IPS-20b (cell line): ENCODE measurements at regions not wholly inside any gene's neighbourhood (a gene's known extent, or its start where the extent isn't known, plus 50 kb on each side); places are given as distances from the start of the nearest gene placed in this dataset.
"Not testable (repeated sequence)": the region's sequence is repeated elsewhere in the genome, so short reads cannot be mapped to it uniquely, and the experiment has no call there.

Experiments used
- H3K27ac ChIP-seq: one replicate; pipeline ENCODE4 v1.5.1; 2013; ENCODE audit warnings: low read length
- H3K27me3 ChIP-seq: 2 replicates; pipeline ENCODE4 v1.6.1; 2013; ENCODE audit warnings: mild to moderate bottlenecking, low read length, inconsistent platforms; ENCODE audit not compliant: insufficient read depth
- H3K36me3 ChIP-seq: 2 replicates; pipeline ENCODE4 v1.6.1; 2013; ENCODE audit warnings: low read depth, mild to moderate bottlenecking, inconsistent platforms, low read length, moderate library complexity; ENCODE audit not compliant: insufficient read depth
- H3K4me1 ChIP-seq: 2 replicates; pipeline ENCODE4 v1.6.1; 2013; ENCODE audit warnings: mild to moderate bottlenecking, control low read depth, inconsistent platforms, low read length, moderate library complexity; ENCODE audit not compliant: insufficient read depth
- H3K4me3 ChIP-seq: 2 replicates; pipeline ENCODE4 v1.5.1; 2013; ENCODE audit warnings: mild to moderate bottlenecking, low read length, inconsistent platforms
- H3K9ac ChIP-seq: 2 replicates; pipeline ENCODE4 v1.6.1; 2013; ENCODE audit warnings: low read depth, mild to moderate bottlenecking, inconsistent platforms, low read length, moderate library complexity
- H3K9me3 ChIP-seq: 2 replicates; pipeline ENCODE4 v1.6.1; 2013; ENCODE audit warnings: mild to moderate bottlenecking, low read depth, low read length, inconsistent platforms; ENCODE audit not compliant: insufficient read depth

GRCh38 chr13:76245211-76245610 is 609.1 kb downstream of the LMO7 start:
- no peak overlapping the region for H3K27ac ChIP-seq
- H3K4me3 ChIP-seq, result no peak overlapping the region
- H3K36me3 ChIP-seq, result no peaks in the 10 kb centered on the region
- H3K9ac ChIP-seq, result no peak overlapping the region
- no peaks in the 10 kb centered on the region for H3K4me1 ChIP-seq
- no peaks in the 10 kb centered on the region for H3K9me3 ChIP-seq
- H3K27me3 ChIP-seq, result no peaks in the 10 kb centered on the region

DNA sequence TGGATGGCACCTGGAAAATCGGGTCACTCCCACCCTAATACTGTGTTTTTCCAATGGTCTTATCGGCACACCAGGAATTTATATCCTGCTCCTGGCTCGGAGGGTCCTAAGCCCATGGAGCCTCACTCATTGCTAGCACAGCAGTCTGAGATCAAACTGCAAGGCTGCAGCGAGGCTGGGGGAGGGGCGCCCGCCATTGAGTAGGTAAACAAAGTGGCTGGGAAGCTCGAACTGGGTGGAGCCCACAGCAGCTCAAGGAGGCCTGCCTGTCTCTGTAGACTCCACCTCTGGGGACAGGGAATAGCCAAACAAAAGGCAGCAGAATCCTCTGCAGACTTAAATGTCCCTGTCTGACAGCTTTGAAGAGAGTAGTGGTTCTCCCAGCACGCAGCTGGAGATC is 607.0 kb downstream of the LMO7 start:
- not testable (repeated sequence) for H3K27me3 ChIP-seq

GRCh38 chr13:76239031-76239680 is 603.0 kb downstream of the LMO7 start:
- no peaks in the 10 kb centered on the region for H3K4me1 ChIP-seq
- no peak overlapping the region for H3K27ac ChIP-seq
- no peaks in the 10 kb centered on the region for H3K36me3 ChIP-seq
- H3K4me3 ChIP-seq, result no peak overlapping the region
- H3K27me3 ChIP-seq, result no peaks in the 10 kb centered on the region
- no peak overlapping the region for H3K9ac ChIP-seq
- no peaks in the 10 kb centered on the region for H3K9me3 ChIP-seq

More for the DNA sequence above, 607.0 kb downstream of the LMO7 start:
- not testable (repeated sequence) for H3K36me3 ChIP-seq, H3K9me3 ChIP-seq, H3K4me1 ChIP-seq, H3K9ac ChIP-seq, H3K27ac ChIP-seq, H3K4me3 ChIP-seq

GRCh38 chr13:76231522-76232167 is 595.5 kb downstream of the LMO7 start:
- Histone ChIP-seq H3K9me3 (no peaks in the 10 kb centered on the region), H3K36me3 (no peaks in the 10 kb centered on the region), H3K9ac (no peak overlapping the region), H3K27me3 (no peaks in the 10 kb centered on the region), H3K4me3 (no peak overlapping the region), H3K27ac (no peak overlapping the region), H3K4me1 (no peaks in the 10 kb centered on the region)

DNA sequence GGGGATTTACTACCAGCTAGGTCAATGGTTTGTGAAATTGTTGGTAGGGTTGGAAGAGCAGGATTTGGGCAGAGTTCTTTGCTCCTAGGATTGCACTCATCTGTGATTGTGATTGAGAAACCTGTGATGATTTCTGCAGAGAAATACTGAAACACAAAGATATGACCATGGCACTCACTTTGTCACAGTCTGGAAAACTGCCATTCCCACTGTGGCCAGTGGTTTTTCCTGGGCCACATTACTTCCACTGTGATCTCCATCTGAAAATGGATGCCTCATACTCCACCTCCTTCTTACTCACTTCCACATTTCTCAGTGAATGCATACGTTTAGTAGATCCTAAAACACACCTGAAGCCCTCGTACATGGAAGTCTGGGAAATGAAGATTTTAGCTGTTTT is 593.2 kb downstream of the LMO7 start:
- Histone ChIP-seq H3K4me1 (no peaks in the 10 kb centered on the region), H3K36me3 (no peaks in the 10 kb centered on the region), H3K9me3 (no peaks in the 10 kb centered on the region), H3K27me3 (no peaks in the 10 kb centered on the region), H3K4me3 (no peak overlapping the region), H3K27ac (no peak overlapping the region), H3K9ac (no peak overlapping the region)

- H3K36me3 ChIP-seq, result no peaks in the 10 kb centered on the region
- no peak overlapping the region for H3K27ac ChIP-seq
- H3K27me3 ChIP-seq, result no peaks in the 10 kb centered on the region
- no peaks in the 10 kb centered on the region for H3K9me3 ChIP-seq
- no peak overlapping the region for H3K9ac ChIP-seq
- no peaks in the 10 kb centered on the region for H3K4me1 ChIP-seq
- H3K4me3 ChIP-seq, result no peak overlapping the region
These were observed 590.8 kb downstream of the LMO7 start for GRCh38 chr13:76226941-76227340.

DNA sequence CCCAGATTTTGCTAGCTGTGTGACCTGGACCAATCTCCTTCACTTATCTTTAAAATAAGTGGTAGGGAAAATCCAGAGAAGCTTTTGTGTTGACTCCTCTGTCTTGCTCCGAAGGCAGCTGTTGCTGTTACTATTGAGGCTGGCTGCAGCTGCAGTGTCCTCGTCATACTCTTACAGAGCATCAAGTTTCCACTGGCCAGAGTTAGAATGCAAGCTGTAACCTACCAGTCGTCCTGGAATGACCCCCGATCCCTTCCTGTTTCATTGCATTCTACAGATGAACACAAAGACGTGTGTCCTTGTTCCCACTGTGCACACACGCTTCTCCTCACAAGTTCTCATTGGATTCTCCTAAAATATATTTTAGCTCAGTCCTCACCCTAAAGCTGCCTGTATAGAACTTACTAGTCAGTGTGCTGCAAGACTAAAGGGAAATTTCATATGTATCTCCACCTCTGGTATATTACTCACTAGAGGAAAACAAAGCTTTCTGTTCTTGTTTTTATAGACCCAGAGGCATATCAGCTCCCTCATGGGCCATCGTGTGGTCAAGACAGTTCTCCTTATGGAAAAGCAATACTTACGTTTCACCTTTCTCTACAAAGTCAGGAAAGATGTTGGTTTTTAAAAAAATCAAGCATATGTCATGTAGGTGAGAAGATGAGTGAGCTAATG is 589.8 kb downstream of the LMO7 start:
- Histone ChIP-seq H3K4me1 (no peaks in the 10 kb centered on the region), H3K4me3 (no peak overlapping the region), H3K9me3 (no peaks in the 10 kb centered on the region), H3K36me3 (no peaks in the 10 kb centered on the region), H3K9ac (no peak overlapping the region), H3K27ac (no peak overlapping the region), H3K27me3 (no peaks in the 10 kb centered on the region)

DNA sequence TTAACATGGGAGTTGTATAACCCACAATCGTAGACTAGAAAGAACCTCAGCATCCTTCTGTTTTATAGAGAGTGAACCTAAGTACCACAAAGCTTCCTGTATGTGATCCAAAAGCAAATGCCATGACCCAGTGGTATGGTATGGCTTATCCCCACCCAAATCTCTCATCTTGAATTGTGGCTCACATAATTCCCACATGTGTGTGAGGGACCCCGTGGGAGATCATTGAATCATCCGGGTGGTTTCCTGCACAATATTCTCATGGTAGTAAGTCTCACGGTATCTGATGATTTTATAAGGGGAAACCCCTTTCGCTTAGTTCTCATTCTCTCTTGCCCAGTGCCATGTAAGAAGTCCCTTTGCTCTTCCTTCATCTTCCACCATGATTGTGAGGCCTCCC is 587.9 kb downstream of the LMO7 start:
- Histone ChIP-seq H3K4me1 (no peaks in the 10 kb centered on the region), H3K4me3 (no peak overlapping the region), H3K27ac (no peak overlapping the region), H3K9me3 (no peaks in the 10 kb centered on the region), H3K9ac (no peak overlapping the region), H3K27me3 (no peaks in the 10 kb centered on the region), H3K36me3 (no peaks in the 10 kb centered on the region)

GRCh38 chr13:76223565-76223964 is 587.4 kb downstream of the LMO7 start:
- H3K36me3 ChIP-seq, result no peaks in the 10 kb centered on the region
- no peaks in the 10 kb centered on the region for H3K9me3 ChIP-seq
- no peak overlapping the region for H3K9ac ChIP-seq
- H3K27me3 ChIP-seq, result no peaks in the 10 kb centered on the region
- no peaks in the 10 kb centered on the region for H3K4me1 ChIP-seq
- no peak overlapping the region for H3K27ac ChIP-seq
- no peak overlapping the region for H3K4me3 ChIP-seq

- Histone ChIP-seq H3K36me3 (no peaks in the 10 kb centered on the region), H3K27ac (no peak overlapping the region), H3K9ac (no peak overlapping the region), H3K4me3 (no peak overlapping the region), H3K9me3 (no peaks in the 10 kb centered on the region), H3K4me1 (no peaks in the 10 kb centered on the region), H3K27me3 (no peaks in the 10 kb centered on the region)
These were observed 586.4 kb downstream of the LMO7 start for GRCh38 chr13:76222511-76222910.

GRCh38 chr13:76216729-76217128 is 580.6 kb downstream of the LMO7 start:
- no peaks in the 10 kb centered on the region for H3K36me3 ChIP-seq
- H3K9me3 ChIP-seq, result no peaks in the 10 kb centered on the region
- H3K27me3 ChIP-seq, result no peaks in the 10 kb centered on the region
- H3K4me1 ChIP-seq, result no peaks in the 10 kb centered on the region
- no peak overlapping the region for H3K27ac ChIP-seq
- H3K4me3 ChIP-seq, result no peak overlapping the region
- no peak overlapping the region for H3K9ac ChIP-seq

- no peak overlapping the region for H3K4me3 ChIP-seq
- H3K27ac ChIP-seq, result no peak overlapping the region
- no peaks in the 10 kb centered on the region for H3K9me3 ChIP-seq
- no peaks in the 10 kb centered on the region for H3K27me3 ChIP-seq
- no peaks in the 10 kb centered on the region for H3K36me3 ChIP-seq
- no peaks in the 10 kb centered on the region for H3K4me1 ChIP-seq
- no peak overlapping the region for H3K9ac ChIP-seq
These were observed 577.9 kb downstream of the LMO7 start for GRCh38 chr13:76214001-76214400.
